ENCODE measurements at regions not wholly inside any gene's neighbourhood (a gene's known extent, or its start where the extent isn't known, plus 50 kb on each side); places are given as distances from the start of the nearest gene placed in this dataset.

GRCh38 chr3:168473334-168473890 is 377.7 kb upstream of the GOLIM4 start:
- H3K27ac ChIP-seq (ENCODE audit: low read length): no peak overlapping the region
- no peak overlapping the region for H3K4me3 ChIP-seq (ENCODE audit: low read length)
- H3K4me2 ChIP-seq (ENCODE audit: low read length): no peak overlapping the region
- H3K27me3 ChIP-seq (ENCODE audit: insufficient read depth, low read depth, low read length): no peaks in the 10 kb centered on the region
- H2AFZ ChIP-seq (ENCODE audit: low read depth, low read length): no peak overlapping the region
- no peak overlapping the region for H3K9ac ChIP-seq (ENCODE audit: low read length)
- H4K20me1 ChIP-seq (ENCODE audit: insufficient read depth): no peaks in the 10 kb centered on the region
- no peaks in the 10 kb centered on the region for H3F3A ChIP-seq (ENCODE audit: insufficient read depth, low read length, poor library complexity, severe bottlenecking)
- no peaks in the 10 kb centered on the region for H3K9me2 ChIP-seq (ENCODE audit: insufficient read depth, low read length)
- H3K36me3 ChIP-seq (ENCODE audit: insufficient read depth, low read length): no peaks in the 10 kb centered on the region
- no peak for TF ChIP-seq SMC3 (conservative IDR thresholded peaks at IDR 0.05; ENCODE audit: poor library complexity)
- H3K79me2 ChIP-seq (replicated peaks; ENCODE audit: insufficient read depth, low read length): no peaks in the 10 kb centered on the region
- H3K9me3 ChIP-seq (ENCODE audit: low read length): no peaks in the 10 kb centered on the region

GRCh38 chr3:168472783-168473182 is 377.1 kb upstream of the GOLIM4 start:
- Histone ChIP-seq H3K79me2 (replicated peaks; ENCODE audit: insufficient read depth, low read length) (no peaks in the 10 kb centered on the region), H3K4me3 (ENCODE audit: low read length) (no peak overlapping the region), H3K27me3 (ENCODE audit: insufficient read depth, low read depth, low read length) (no peaks in the 10 kb centered on the region), H2AFZ (ENCODE audit: low read depth, low read length) (no peak overlapping the region), H3F3A (ENCODE audit: insufficient read depth, low read length, poor library complexity, severe bottlenecking) (no peaks in the 10 kb centered on the region), H3K4me2 (ENCODE audit: low read length) (no peak overlapping the region), H3K27ac (ENCODE audit: low read length) (no peak overlapping the region), H4K20me1 (ENCODE audit: insufficient read depth) (no peaks in the 10 kb centered on the region), H3K36me3 (ENCODE audit: insufficient read depth, low read length) (no peaks in the 10 kb centered on the region), H3K9me3 (ENCODE audit: low read length) (no peaks in the 10 kb centered on the region), H3K9me2 (ENCODE audit: insufficient read depth, low read length) (no peaks in the 10 kb centered on the region), H3K9ac (ENCODE audit: low read length) (no peak overlapping the region)
- no peak for TF ChIP-seq MXI1 (conservative IDR thresholded peaks at IDR 0.05; ENCODE audit: poor library complexity, severe bottlenecking)
- TF ChIP-seq RAD21 (conservative IDR thresholded peaks at IDR 0.05): no peak
- TF ChIP-seq EP300 (conservative IDR thresholded peaks at IDR 0.05; ENCODE audit: poor library complexity, severe bottlenecking): no peak
- TF ChIP-seq SMC3 (conservative IDR thresholded peaks at IDR 0.05; ENCODE audit: poor library complexity): no peak
- no peak for TF ChIP-seq EZH2 (IDR thresholded peaks at IDR 0.05; ENCODE audit: borderline replicate concordance, insufficient read depth, low read length, poor library complexity, severe bottlenecking)
- no peak for TF ChIP-seq REST (IDR thresholded peaks at IDR 0.05; ENCODE audit: borderline replicate concordance)
- TF ChIP-seq POLR2AphosphoS5 (IDR thresholded peaks at IDR 0.05): no peak
- TF ChIP-seq CTCF (IDR thresholded peaks at IDR 0.05; ENCODE audit: poor library complexity, severe bottlenecking): no peak
- no peak for TF ChIP-seq TAF1 (IDR thresholded peaks at IDR 0.05; ENCODE audit: low read depth)

- no peaks in the 10 kb centered on the region for H3K36me3 ChIP-seq (ENCODE audit: insufficient read depth, low read length)
- no peak for TF ChIP-seq POLR2AphosphoS5 (IDR thresholded peaks at IDR 0.05)
- no peak for TF ChIP-seq TAF1 (IDR thresholded peaks at IDR 0.05; ENCODE audit: low read depth)
- H3F3A ChIP-seq (ENCODE audit: insufficient read depth, low read length, poor library complexity, severe bottlenecking): no peaks in the 10 kb centered on the region
- H3K4me3 ChIP-seq (ENCODE audit: low read length): no peak overlapping the region
- no peak overlapping the region for H3K4me2 ChIP-seq (ENCODE audit: low read length)
- no peaks in the 10 kb centered on the region for H3K9me2 ChIP-seq (ENCODE audit: insufficient read depth, low read length)
- no peak overlapping the region for H3K27ac ChIP-seq (ENCODE audit: low read length)
- H3K27me3 ChIP-seq (ENCODE audit: insufficient read depth, low read depth, low read length): no peaks in the 10 kb centered on the region
- no peak overlapping the region for H3K9ac ChIP-seq (ENCODE audit: low read length)
- no peaks in the 10 kb centered on the region for H4K20me1 ChIP-seq (ENCODE audit: insufficient read depth)
- H2AFZ ChIP-seq (ENCODE audit: low read depth, low read length): no peak overlapping the region
- H3K79me2 ChIP-seq (replicated peaks; ENCODE audit: insufficient read depth, low read length): no peaks in the 10 kb centered on the region
- H3K9me3 ChIP-seq (ENCODE audit: low read length): no peaks in the 10 kb centered on the region
Measured at GRCh38 chr3:168470380-168470779, 374.7 kb upstream of the GOLIM4 start.
